COLO668 (cell line): ENCODE measurements at regions not wholly inside any gene's neighbourhood (a gene's known extent, or its start where the extent isn't known, plus 50 kb on each side); places are given as distances from the start of the nearest gene placed in this dataset.
"Not testable (repeated sequence)": the region's sequence is repeated elsewhere in the genome, so short reads cannot be mapped to it uniquely, and the experiment has no call there.

Experiments used
- DNase-seq: peaks from one replicate; lab custom pipeline; 2025; ENCODE audit not compliant: unreplicated experiment; lab: John Stamatoyannopoulos, UW

DNA sequence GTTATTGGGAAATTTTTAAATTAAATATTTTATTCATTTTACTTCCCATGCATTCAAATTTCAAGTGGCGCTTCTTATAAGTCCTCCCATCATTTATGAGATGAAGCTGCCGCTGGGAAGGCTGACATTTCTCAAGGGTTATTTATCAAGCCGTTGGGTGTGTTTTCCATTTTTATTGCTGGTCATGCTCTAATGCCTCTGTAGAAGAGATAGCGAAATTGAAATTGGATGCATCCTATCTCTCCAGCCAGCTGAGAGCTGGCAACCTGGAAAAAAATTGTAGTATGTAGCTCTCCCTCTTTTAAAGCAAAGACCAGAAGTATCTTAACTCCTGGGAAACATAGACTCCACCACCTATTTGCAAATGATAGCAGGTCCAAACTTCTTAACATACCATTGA, 135.9 kb downstream of the C6orf118 start:
- no peak for DNase-seq

DNA sequence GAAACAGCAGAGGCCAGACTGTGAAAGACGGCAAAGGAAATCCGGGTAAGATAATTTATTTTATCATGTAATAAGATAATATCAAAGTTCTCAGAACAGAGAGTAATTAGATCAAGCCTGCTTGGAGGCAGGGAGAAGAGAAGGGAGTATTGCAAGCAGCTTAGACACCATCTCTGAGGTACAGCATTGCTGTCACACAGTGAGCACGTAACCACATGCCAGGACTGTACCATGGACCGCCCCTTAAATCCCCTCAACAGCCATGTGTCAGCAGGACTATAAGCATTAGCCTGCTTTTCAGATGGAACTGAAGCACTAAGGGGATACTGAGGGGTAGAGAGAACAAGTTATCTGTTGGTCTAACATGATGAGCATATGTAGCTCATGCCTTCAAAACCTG, 141.5 kb downstream of the C6orf118 start:
- DNase-seq: no peak

DNA sequence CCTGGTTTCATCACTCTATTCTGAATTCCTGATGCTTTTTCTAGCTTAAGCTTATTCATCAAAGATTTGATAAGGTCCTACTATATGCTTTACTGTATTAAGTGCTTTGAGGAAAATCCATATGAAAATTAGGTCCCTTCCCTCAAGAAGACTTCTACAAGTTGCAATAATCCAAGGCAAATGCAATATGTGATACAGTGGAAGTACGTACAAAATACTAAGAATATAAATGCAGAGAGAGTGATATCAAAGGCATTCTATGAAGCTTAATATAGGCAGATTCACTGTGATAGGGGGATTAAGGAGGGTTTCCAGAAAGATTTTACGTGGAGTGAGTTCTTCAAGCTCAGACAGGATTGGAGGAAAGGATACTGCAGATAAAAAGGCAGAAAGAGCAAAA, 142.1 kb downstream of the C6orf118 start:
- DNase-seq: no peak

DNA sequence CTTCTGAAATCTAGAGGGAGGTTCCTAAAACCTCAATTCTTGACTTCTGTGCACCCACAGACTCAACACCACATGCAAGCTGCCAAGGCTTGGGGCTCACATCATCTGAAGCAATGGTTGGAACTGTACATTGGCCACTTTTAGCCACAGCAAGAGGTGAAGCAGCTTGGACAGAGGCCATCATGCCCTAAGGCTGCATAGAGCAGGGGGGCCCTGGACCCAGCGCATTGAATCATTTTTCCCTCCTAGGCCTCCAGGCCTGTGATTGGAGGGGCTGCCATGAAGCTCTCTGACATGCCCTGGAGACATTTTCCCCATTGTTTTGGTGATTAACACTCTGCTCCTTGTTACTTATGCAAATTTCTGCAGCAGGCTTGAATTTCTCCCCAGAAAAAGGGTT, 145.9 kb downstream of the C6orf118 start:
- no peak for DNase-seq

DNA sequence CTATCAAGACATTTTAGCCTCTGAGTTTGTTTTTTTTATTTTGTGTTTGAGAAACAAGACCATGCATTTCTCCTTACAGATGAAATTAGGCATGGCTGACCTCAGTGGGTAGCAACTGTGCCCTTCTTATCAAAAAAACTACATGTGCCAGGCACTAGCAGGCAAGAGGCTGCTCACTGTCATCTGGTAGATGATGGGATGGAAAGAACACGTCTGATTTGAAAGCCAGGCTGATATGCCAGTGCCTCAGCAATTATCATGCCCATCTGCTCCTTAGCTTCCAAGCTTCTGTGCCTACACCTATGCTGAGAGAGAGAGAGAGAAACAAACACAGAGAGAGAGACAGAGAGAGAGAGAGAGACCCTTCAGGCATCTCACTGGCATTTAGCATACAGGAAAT, 149.9 kb downstream of the C6orf118 start:
- no peak for DNase-seq

DNA sequence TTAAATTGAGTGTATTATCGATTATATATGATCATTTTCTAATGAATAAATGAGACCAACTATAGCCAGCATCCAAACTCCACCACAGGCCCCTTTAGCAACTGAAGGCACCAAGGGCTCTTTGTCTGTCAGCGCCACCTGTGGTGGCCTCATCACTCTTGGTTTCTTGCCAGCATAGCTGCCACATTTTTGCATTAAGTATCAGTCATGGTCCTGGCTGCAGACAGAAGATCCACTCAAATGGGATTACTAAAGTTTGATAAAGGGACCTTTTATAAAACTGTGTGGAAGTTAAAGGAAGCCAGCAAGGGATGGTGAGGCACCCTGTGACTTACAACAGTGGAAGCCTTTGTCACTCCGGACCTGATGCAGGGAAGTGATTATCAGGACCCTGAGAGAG, 162.9 kb downstream of the C6orf118 start:
- DNase-seq: no peak

DNA sequence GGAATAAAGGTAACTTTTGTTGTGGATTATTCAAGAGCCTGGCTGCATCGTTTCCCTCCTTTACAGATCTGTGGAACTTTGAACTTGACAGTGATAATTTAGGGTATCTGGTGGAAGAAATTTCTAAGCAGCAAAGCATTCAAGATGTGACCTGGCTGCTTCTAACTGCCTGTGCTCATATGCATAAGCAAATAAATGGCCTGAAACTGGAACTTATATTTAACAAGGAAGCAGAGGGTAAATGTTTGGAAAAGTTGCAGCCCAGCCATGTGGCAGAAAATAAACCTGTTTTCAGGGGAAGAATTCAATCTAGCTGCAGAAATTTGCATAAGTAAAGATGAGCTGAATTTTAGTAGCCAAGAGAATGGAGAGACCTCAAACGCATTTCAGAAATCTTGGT, 173.5 kb downstream of the C6orf118 start:
- no peak for DNase-seq

DNA sequence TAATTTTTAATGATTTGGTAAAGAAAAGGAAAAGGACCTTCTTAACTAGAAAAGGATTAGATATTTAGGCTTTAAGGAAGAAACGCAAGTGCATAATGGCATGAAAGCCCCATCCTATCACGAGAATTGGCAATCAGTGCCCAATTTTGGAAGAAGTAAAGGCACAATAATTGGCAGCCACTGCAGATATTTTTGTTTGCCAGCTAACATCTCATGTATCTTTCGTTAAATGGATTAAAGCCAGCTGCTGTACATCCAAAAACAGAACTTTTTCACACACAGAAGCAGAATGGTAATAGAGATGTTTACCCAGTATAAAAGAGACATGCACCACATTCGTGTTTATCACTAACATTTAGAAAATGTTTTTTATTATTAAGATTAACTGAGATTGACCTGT, 180.3 kb downstream of the C6orf118 start:
- no peak for DNase-seq

DNA sequence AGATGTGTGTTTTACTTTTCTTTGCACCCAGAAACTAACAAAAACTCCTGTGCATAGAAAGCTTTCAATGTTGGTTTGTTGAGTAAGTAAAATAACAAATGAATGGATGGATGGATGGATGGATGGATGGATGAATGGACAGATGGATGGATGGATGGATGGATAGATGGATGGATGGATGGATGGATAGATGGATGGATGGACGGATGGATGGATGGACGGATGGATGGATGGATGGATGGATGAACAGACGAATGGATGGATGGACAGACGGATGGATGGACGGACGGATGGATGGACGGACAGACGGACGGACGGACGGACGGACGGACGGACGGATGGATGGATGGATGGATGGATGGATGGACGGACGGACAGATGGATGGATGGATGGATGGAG, 181.7 kb downstream of the C6orf118 start:
- DNase-seq: not testable (repeated sequence)

DNA sequence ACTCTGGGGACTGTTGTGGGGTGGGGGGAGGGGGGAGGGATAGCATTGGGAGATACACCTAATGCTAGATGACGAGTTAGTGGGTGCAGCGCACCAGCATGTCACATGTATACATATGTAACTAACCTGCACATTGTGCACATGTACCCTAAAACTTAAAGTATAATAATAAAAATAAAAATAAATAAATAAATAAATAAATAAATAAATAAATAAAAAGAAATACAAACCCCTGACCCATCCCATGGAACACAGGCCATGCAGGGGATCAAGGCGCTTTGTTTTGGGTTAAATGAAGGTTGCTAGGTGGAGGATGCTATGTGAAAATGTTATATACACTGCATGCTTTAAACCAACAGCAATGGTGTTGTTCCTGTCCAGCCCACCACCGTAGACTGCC, 184.7 kb downstream of the C6orf118 start:
- not testable (repeated sequence) for DNase-seq

DNA sequence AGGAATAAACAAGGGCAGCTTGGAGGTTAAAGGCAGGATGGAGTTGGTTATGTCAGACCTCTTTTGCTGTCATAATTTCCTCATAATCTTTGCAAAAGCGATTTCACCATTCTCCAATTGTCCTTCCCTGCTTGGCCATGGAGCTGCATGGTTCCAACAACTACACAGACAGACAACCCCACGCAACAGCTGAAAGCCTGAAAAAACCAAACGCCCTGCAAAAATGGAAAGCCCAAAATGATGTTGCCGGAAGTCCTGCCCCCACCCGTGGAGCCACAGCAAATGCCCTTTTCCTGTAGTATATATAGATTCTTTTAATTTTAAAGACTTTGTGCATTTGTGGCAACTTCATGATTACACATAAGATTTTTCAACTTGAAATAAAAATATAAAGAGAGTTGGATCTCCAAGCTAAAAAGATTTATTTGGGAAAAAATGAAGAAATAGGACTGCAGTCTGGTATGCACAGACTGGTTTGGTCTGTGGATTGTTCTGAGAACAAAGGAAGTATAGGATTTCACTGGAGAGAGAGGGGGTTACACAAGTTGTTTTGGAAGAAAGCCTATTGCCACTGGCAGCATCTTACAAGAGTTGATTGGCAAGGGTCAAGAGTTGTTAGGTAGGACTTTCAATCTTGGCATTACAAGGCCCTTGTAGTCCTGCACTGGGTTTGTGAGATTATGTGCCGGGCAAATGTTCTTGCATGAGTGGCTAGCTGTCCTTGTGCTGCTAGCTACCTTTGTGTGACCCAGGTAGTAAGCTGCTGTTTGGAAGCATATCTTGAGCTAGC, 190.0 kb downstream of the C6orf118 start:
- DNase-seq: no peak

DNA sequence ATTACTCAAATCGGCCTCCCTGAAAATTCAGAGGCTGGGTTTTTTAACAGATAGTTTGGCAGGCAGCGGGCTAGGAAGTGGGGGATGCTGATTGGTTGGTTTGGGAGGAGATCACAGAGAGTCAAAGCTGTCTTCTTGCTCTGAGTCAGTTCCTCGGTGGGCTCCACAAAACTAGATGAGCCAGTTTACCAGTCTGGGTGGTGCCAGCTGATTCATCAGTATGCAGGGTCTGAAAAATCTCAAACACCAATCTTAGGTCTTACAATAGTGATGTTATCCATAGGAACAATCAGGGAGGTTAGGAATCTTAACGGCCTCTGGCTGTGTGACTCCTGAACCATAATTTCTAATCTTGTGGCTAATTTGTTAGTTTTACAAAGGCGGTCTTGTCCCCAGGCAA, 190.7 kb downstream of the C6orf118 start:
- no peak for DNase-seq

DNA sequence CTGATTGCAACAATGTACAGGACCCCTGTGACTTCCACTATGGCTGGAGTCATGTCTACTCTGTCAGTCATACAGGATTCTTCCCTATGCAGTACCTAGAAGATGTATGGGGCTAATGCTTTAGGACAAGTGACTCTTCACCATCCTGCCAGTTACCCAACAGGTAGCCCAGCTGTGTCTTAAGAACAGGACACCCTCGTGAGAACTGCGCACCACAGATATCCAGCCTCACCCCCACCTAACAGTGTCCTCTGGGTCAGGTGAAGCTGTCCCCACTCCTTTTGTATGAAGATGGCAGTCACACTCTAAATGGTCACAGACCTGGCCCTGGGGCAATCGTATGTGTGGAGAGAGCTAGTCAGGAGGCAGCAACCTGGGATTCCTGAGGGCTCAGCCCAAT, 191.6 kb downstream of the C6orf118 start:
- DNase-seq: no peak

DNA sequence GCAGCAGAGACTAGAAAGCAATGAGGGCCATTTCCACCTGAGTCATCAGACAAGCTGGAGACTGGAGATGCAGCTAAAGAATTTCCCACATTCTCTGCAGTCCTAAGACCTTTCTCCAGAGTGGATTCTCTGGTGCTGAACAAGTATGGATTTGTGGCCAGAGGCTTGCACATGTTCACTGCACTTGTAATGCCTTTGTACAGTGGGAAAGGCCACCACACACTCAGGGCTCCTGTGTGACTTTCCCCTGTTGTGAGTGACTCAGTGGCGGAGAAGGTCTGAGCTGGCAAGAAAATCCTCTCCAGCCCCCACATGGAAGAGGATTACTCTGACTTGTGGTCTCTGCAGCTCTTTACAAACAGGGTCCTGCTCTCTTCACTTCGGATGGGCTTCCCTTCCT, 192.3 kb downstream of the C6orf118 start:
- DNase-seq: no peak

DNA sequence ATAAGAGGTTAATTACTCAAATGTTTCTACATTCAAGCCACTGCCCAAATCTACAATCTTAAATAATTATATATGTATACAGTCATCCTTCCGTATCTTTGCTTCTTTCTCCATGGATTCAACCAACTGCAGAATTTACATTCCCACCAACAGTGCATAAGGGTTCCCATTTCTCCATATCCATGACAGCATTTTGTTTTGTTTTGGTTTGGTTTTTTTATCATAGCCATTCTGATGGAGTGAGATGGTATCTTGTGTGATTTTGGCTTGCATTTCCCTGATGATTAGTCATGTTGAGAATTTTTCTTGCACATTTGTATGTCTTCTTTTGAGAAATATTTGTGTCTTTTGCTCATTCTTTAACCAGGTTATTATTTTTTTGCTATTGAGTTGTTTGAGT, 198.5 kb downstream of the C6orf118 start:
- DNase-seq: no peak

DNA sequence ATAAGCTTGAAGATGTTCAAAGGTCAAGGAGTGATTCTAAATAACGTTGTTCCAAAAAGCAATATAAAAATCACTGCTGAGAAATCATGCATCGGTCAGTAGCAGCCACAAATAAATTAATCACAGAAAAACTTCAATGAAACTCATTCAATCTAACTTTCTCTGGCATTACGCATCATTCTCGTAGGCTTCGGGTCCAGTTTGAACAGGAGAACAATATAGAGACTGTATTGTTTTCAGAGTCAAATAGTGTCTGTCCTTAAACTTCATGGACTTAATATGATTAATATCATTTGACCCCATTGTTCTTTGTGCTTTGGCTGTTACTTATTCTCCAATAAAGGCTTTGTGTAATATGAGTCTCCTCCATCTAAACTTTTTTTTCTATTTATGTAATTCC, 200.4 kb downstream of the C6orf118 start:
- DNase-seq: no peak

DNA sequence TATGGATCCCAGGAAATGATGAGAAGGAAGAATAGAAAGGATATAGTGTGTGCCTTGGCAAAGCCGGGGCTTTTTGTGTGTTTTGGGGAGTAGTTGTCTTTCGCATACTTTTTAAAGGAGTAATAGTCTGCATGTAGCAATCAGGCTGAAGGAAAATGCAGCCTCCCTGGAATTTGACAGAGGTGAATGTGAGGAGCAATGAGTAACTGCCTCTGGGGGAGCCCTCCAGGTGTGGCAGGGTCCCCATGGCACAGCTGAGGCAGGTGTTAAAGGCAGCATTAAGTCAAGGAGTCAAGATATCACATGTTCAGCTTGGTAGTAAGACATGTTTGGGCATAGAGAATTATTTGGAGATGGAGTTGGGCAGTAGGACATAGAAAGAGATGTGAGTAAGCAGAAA, 203.1 kb downstream of the C6orf118 start:
- no peak for DNase-seq

DNA sequence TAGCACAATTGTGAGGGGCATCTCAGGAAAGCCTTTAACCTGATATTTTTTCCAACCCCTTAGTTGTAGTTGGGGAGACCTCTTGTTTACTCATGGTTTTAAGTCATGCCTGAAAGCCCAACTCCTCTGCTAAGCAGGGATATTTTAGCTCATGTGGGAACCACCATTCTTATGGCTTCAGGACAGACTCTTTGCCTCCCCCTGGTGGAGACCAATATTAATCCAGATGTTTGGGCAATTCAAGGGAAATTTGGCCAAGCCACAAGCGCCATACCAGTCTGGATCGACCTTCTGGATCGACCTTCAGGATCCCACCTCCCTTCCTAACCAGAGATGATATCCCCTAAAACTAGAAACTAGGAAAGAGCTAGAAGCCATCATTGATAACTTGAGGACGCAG, 211.2 kb downstream of the C6orf118 start:
- no peak for DNase-seq

DNA sequence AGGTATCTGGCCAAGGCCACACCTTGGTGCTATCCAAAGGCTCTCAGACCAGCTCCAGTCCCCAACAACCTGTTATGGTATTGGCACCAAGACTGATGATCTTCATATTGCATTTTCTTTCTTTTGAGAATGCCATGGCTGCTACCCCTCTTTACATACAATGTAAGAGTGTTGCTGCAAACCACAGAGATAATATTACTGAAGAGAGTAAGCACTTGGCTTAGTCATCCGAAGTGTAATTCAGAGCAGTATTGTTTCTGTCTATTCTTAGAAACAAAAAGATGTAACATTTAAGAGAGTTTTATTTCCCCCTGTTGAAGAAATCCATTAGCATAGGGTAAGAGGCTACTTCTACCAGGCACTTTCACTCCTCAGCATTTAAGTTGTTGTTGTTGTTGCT, 212.5 kb downstream of the C6orf118 start:
- no peak for DNase-seq

DNA sequence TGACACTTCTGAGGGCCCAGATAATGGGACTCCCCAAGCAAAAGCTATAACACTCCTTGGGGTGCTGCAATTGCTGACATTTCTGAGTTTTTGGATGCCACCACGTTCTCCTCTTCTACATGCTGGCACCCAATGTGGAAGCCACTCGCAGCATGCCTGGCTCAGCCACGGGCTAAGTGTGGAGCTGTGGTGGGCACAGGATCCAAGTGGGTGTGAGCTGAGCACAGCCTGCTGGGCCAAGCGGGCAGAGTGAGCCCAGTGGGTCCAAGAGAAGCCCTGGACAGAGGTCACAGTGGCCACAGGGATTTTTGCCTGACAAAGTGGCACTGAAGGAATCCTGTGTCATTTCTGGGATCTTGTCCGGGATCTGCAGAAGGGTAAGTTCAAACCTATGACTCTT, 213.2 kb downstream of the C6orf118 start:
- DNase-seq: no peak

DNA sequence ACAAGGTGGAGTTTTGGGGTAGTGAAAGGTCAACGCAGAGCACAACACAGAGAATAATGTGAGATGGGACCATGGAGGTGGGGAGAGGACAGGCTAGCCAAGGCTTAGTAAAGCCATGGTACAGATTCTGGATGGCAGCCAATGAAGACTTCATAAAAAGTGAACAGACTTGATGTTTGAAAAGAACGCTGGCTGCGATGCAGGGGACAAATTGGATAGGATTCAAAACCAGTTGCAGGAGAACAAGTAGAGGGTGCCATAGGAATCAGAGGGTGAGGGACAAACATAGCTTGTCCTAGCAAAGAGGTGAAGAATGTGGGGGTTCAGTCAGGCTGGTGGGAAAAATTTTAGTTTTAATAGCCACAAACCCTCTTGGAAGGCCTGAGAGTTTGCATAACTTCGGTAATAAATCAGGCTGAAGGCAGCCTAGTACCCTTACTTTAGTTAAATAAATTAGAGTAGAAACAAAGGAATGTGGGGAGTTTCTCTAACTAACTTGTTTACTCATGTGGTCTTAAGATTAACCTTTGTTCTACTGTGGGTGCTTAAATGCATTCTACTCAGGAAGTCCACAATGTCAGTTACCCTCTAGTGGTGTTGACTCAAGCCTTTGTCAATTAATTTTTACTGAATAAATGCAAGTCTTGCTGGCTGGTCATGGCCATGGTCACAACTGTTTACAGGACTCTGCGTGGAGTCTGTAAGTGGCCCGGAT, 216.4 kb downstream of the C6orf118 start:
- DNase-seq: no peak

DNA sequence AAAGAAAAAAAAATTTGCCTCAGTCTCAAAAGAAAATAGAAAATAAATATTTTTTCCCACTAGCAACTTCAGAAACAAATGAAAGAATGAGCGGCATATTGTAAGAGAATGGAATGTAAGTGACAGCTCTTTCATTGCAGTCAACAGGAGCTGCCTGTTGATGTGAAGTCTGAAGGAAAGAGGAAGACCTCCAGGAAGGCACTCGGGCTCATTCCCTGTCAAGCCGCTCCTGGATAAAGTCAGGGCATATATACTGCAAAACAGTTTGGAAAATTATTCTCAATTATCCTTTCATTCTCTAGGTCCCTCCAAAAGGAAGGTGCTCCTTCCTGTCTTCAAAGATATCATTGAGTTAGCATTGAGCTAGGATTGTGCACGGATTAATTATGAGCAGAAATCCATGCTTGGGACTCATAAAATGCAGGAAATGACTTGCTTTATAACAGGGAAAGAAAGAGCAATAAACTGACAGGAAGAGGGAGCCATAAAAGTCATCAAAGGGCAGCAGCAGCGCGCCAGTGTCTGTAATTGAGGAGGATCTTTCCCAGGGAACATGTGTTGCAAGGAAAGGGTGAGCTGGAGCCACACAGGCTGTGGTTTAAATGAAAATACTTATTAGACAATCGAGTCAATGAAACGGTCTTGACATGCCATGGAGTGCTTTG, 218.2 kb downstream of the C6orf118 start:
- DNase-seq: no peak
